HEK293T (cell line): ENCODE measurements at regions not wholly inside any gene's neighbourhood (a gene's known extent, or its start where the extent isn't known, plus 50 kb on each side); places are given as distances from the start of the nearest gene placed in this dataset.

ENCODE experiments used
- ARNT ChIP-seq: fragments of 450-650 bp; IDR thresholded peaks from 2 replicates; pipeline ENCODE4 v1.6.1; 2017; ENCODE audit warnings: mild to moderate bottlenecking
- BHLHE40 ChIP-seq: fragments of 450-650 bp; IDR thresholded peaks from 2 replicates; pipeline ENCODE4 v1.6.1; 2016; ENCODE audit warnings: mild to moderate bottlenecking, moderate library complexity, borderline replicate concordance
- ELF4 ChIP-seq: fragments of 450-650 bp; IDR thresholded peaks from 2 replicates; pipeline ENCODE4 v1.6.1; 2017; ENCODE audit warnings: antibody characterized with exemption
- FOXA1 ChIP-seq: fragments of 450-650 bp; IDR thresholded peaks from 2 replicates; pipeline ENCODE4 v1.6.1; 2016; ENCODE audit warnings: mild to moderate bottlenecking
- FOXK2 ChIP-seq: fragments of 450-650 bp; IDR thresholded peaks from 2 replicates; pipeline ENCODE4 v1.6.1; 2016; ENCODE audit warnings: mild to moderate bottlenecking
- FOXM1 ChIP-seq: fragments of 450-650 bp; IDR thresholded peaks from 2 replicates; pipeline ENCODE4 v1.6.1; 2017; ENCODE audit warnings: mild to moderate bottlenecking, borderline replicate concordance
- HDGF ChIP-seq: fragments of 450-650 bp; IDR thresholded peaks from 2 replicates; pipeline ENCODE4 v1.6.1; 2017; ENCODE audit warnings: antibody characterized with exemption, borderline replicate concordance
- L3MBTL2 ChIP-seq: fragments of 450-650 bp; conservative IDR thresholded peaks from 2 replicates; pipeline ENCODE4 v1.6.1; 2016; ENCODE audit warnings: mild to moderate bottlenecking
- LEF1 ChIP-seq: fragments of 450-650 bp; IDR thresholded peaks from 2 replicates; pipeline ENCODE4 v1.6.1; 2017; ENCODE audit warnings: mild to moderate bottlenecking, borderline replicate concordance
- NFRKB ChIP-seq: fragments of 450-650 bp; IDR thresholded peaks from 2 replicates; pipeline ENCODE4 v1.6.1; 2016; ENCODE audit warnings: mild to moderate bottlenecking, moderate library complexity
- SP1 ChIP-seq: fragments of 450-650 bp; IDR thresholded peaks from 2 replicates; pipeline ENCODE4 v1.6.1; 2017
- SUZ12 ChIP-seq: fragments of 450-650 bp; IDR thresholded peaks from 2 replicates; pipeline ENCODE4 v1.6.1; 2016; ENCODE audit warnings: mild to moderate bottlenecking
- ZNF384 ChIP-seq: fragments of 450-650 bp; IDR thresholded peaks from 2 replicates; pipeline ENCODE4 v1.6.1; 2016
- TF ChIP-seq, protein P1 (sequence below): fragments of 450-650 bp; IDR thresholded peaks from 2 replicates; pipeline ENCODE4 v1.6.1; 2016

DNA sequence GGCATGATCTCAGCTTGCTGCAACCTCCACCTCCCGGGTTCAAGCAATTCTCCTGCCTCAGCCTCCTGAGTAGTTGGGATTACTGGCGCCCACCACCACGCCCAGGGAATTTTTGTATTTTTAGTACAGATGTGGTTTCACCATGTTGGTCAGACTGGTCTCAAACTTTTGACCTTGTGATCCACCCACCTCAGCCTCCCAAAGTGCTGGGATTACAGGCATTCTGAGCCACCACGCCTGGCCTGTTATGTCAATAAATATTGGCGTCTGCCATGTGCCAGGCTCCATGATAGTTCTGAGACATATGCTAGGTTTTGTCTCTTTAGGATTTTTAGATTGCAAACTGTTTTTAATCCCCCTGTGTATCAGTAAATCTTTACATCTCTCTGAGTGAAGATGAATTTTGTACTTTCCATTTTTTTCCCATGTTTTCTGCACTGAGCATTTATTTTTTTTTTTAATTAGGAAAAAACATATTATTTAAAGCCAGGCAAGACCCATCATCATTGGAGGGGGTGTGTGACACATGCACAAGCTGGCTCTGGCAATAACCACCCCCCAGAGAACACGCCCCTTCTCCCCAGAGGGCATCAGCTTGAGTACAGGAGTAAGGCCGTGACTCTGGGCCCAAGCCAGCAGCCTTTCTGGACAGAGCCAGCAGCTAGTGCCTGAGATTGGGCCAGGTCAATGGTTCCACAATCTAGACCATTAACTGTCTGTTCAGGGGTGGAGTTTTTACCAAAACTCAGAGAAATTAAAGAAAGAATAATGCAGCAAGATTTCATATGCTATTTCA, 51.0 kb upstream of the ATP1B3 start:
- TF ChIP-seq BHLHE40 (no peak), ARNT (no peak), FOXM1 (no peak), ELF4 (no peak), FOXK2 (no peak), LEF1 (no peak), FOXA1 (no peak), HDGF (no peak), L3MBTL2 (no peak), SP1 (no peak), NFRKB (no peak), SUZ12 (no peak), ZNF384 (no peak)
- TF ChIP-seq, protein P1, sequence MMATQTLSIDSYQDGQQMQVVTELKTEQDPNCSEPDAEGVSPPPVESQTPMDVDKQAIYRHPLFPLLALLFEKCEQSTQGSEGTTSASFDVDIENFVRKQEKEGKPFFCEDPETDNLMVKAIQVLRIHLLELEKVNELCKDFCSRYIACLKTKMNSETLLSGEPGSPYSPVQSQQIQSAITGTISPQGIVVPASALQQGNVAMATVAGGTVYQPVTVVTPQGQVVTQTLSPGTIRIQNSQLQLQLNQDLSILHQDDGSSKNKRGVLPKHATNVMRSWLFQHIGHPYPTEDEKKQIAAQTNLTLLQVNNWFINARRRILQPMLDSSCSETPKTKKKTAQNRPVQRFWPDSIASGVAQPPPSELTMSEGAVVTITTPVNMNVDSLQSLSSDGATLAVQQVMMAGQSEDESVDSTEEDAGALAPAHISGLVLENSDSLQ = no peak
